Keratinocyte (primary cell): ENCODE measurements at regions not wholly inside any gene's neighbourhood (a gene's known extent, or its start where the extent isn't known, plus 50 kb on each side); places are given as distances from the start of the nearest gene placed in this dataset.

Source experiments
- CTCF ChIP-seq, 3 experiments: IDR thresholded peaks in 1 of 3; conservative IDR thresholded peaks in 1 of 3; optimal IDR thresholded peaks in 1 of 3; 2 replicates in 2 of 3; 3 replicates in 1 of 3; pipeline versions ENCODE3 to v1.5.1; 2011; ENCODE audit warnings: low read length in 3 of 3, mild to moderate bottlenecking in 3 of 3, moderate library complexity in 2 of 3, control low read depth in 1 of 3, inconsistent platforms in 1 of 3; ENCODE audit not compliant: insufficient read depth in 2 of 3; ENCODE audit errors: extremely low read depth in 1 of 3
- EZH2 ChIP-seq: IDR thresholded peaks from one replicate; pipeline ENCODE4 v1.6.1; 2012; ENCODE audit warnings: inconsistent platforms, mild to moderate bottlenecking, low read length, moderate library complexity

- no peak for TF ChIP-seq EZH2
- no peak for TF ChIP-seq CTCF (optimal IDR thresholded peaks at IDR 0.05 in 1 of 3, IDR thresholded peaks at IDR 0.05 in 1 of 3, conservative IDR thresholded peaks at IDR 0.05 in 1 of 3; ENCODE audit: extremely low read depth in 1 of 3, insufficient read depth in 2 of 3, low read length in 3 of 3)
Observed at GRCh38 chr2:58951722-58952121, 710.6 kb upstream of the FANCL start.
